Fibroblast of villous mesenchyme (primary cell): ENCODE measurements at regions not wholly inside any gene's neighbourhood (a gene's known extent, or its start where the extent isn't known, plus 50 kb on each side); places are given as distances from the start of the nearest gene placed in this dataset.

Experiments
- DNase-seq: peaks from one replicate; pipeline ENCODE4 v3.0.0-alpha.2; 2010; ENCODE audit warnings: low read depth
- H3K4me3 ChIP-seq: 2 replicates; pipeline ENCODE4 v1.5.1; 2011; ENCODE audit warnings: low read depth, mild to moderate bottlenecking, low read length
- CTCF ChIP-seq: IDR thresholded peaks from 2 replicates; pipeline ENCODE4 v1.5.1; 2012; ENCODE audit warnings: low read depth, mild to moderate bottlenecking, low read length; ENCODE audit not compliant: insufficient read depth

GRCh38 chr13:109439813-109440212 is 346.6 kb downstream of the IRS2 start:
- no peak overlapping the region for H3K4me3 ChIP-seq

GRCh38 chr13:109436841-109437240 is 349.5 kb downstream of the IRS2 start:
- DNase-seq, result no peak
- no peak overlapping the region for H3K4me3 ChIP-seq
- TF ChIP-seq CTCF, result no peak

More at GRCh38 chr13:109439813-109440212, 346.6 kb downstream of the IRS2 start:
- no peak for DNase-seq
- no peak for TF ChIP-seq CTCF

GRCh38 chr13:109436055-109436622 is 350.2 kb downstream of the IRS2 start:
- no peak for DNase-seq
- H3K4me3 ChIP-seq, result no peak overlapping the region
- no peak for TF ChIP-seq CTCF

- TF ChIP-seq CTCF, result no peak
- DNase-seq, result no peak
- H3K4me3 ChIP-seq, result no peak overlapping the region
These were observed 355.2 kb downstream of the IRS2 start for GRCh38 chr13:109431217-109431616.

GRCh38 chr13:109428146-109428545 is 358.2 kb downstream of the IRS2 start:
- DNase-seq, result no peak
- no peak for TF ChIP-seq CTCF

GRCh38 chr13:109427695-109428094 is 358.7 kb downstream of the IRS2 start:
- DNase-seq, result no peak
- TF ChIP-seq CTCF, result no peak
- H3K4me3 ChIP-seq, result no peak overlapping the region

More at GRCh38 chr13:109428146-109428545, 358.2 kb downstream of the IRS2 start:
- H3K4me3 ChIP-seq, result no peak overlapping the region

- peak; percentile 33 for DNase-seq
These were observed 359.2 kb downstream of the IRS2 start for GRCh38 chr13:109427148-109427547.

More at GRCh38 chr13:109427148-109427547, 359.2 kb downstream of the IRS2 start:
- no peak for TF ChIP-seq CTCF
- H3K4me3 ChIP-seq, result no peak overlapping the region
